SK-N-SH treated with all-trans-retinoic acid at 6 μM for 48 hours (cell line): ENCODE measurements at regions not wholly inside any gene's neighbourhood (a gene's known extent, or its start where the extent isn't known, plus 50 kb on each side); places are given as distances from the start of the nearest gene placed in this dataset.

Source experiments
- ATAC-seq: fragments of 200-7000 bp; cut with Tn5 transposase; 3 replicates; pipeline ENCODE4 v1.9.1; 2020; ENCODE audit warnings: mild to moderate bottlenecking, moderate library complexity
- BACH2 ChIP-seq: fragments of 250-450 bp; sonication (Bioruptor Pico); IDR thresholded peaks from 2 replicates; pipeline ENCODE4 v1.9.0; 2021; ENCODE audit warnings: mild to moderate bottlenecking, borderline replicate concordance
- CSDC2 ChIP-seq: fragments of 250-450 bp; sonication (Bioruptor Pico); IDR thresholded peaks from 2 replicates; pipeline ENCODE4 v1.5.0; 2020; ENCODE audit warnings: mild to moderate bottlenecking, moderate library complexity
- ESRRG ChIP-seq: fragments of 250-450 bp; sonication (Bioruptor Pico); IDR thresholded peaks from 2 replicates; pipeline ENCODE4 v1.6.1; 2021; ENCODE audit warnings: mild to moderate bottlenecking
- GLIS3 ChIP-seq: fragments of 250-450 bp; sonication (Bioruptor Pico); IDR thresholded peaks from 2 replicates; pipeline ENCODE4 v1.5.0; 2020; ENCODE audit warnings: mild to moderate bottlenecking, moderate library complexity
- ISL1 ChIP-seq: fragments of 250-450 bp; sonication (Bioruptor Pico); IDR thresholded peaks from 2 replicates; pipeline ENCODE4 v2.1.2; 2022; ENCODE audit warnings: mild to moderate bottlenecking, moderate library complexity
- OSR1 ChIP-seq: fragments of 250-450 bp; sonication (Bioruptor Pico); IDR thresholded peaks from 2 replicates; pipeline ENCODE4 v1.8.0; 2022; ENCODE audit warnings: moderate library complexity, mild to moderate bottlenecking, inconsistent platforms
- RARB ChIP-seq: fragments of 250-450 bp; sonication (Bioruptor Pico); IDR thresholded peaks from 2 replicates; pipeline ENCODE4 v1.8.0; 2021; ENCODE audit warnings: mild to moderate bottlenecking, moderate library complexity
- SNAI2 ChIP-seq: fragments of 250-450 bp; sonication (Bioruptor Pico); IDR thresholded peaks from 2 replicates; pipeline ENCODE4 v1.5.0; 2020; ENCODE audit warnings: mild to moderate bottlenecking, moderate library complexity
- TCF4 ChIP-seq: fragments of 250-450 bp; sonication (Bioruptor Pico); IDR thresholded peaks from 2 replicates; pipeline ENCODE4 v1.8.0; 2021; ENCODE audit warnings: mild to moderate bottlenecking, moderate library complexity, borderline replicate concordance
- TOX ChIP-seq: fragments of 250-450 bp; sonication (Bioruptor Pico); IDR thresholded peaks from 2 replicates; pipeline ENCODE4 v1.8.0; 2021; ENCODE audit warnings: mild to moderate bottlenecking, moderate library complexity, borderline replicate concordance
- ZC3H10 ChIP-seq: fragments of 250-450 bp; sonication (Bioruptor Pico); IDR thresholded peaks from 2 replicates; pipeline ENCODE4 v1.5.1; 2021; ENCODE audit warnings: mild to moderate bottlenecking, moderate library complexity
- ZFP30 ChIP-seq: fragments of 450-650 bp; formaldehyde crosslinking; IDR thresholded peaks from 2 replicates; pipeline ENCODE4 v1.5.0; 2022; ENCODE audit warnings: mild to moderate bottlenecking, moderate library complexity
- ZNF565 ChIP-seq: fragments of 450-650 bp; formaldehyde crosslinking; conservative IDR thresholded peaks from 2 replicates; pipeline ENCODE4 v1.5.0; 2020; ENCODE audit warnings: low read depth, mild to moderate bottlenecking, moderate library complexity
- ZNF70 ChIP-seq: fragments of 450-650 bp; formaldehyde crosslinking; IDR thresholded peaks from 2 replicates; pipeline ENCODE4 v1.5.0; 2020; ENCODE audit warnings: mild to moderate bottlenecking, moderate library complexity
- ZNF8 ChIP-seq: fragments of 450-650 bp; formaldehyde crosslinking; IDR thresholded peaks from 2 replicates; pipeline ENCODE4 v1.5.0; 2020; ENCODE audit warnings: mild to moderate bottlenecking, moderate library complexity
- TF ChIP-seq, protein P1 (sequence below): fragments of 250-450 bp; sonication (Bioruptor Pico); IDR thresholded peaks from 2 replicates; pipeline ENCODE4 v1.8.0; 2021; ENCODE audit warnings: low read depth, mild to moderate bottlenecking, moderate library complexity, borderline replicate concordance
- TF ChIP-seq, protein P2 (sequence below): fragments of 250-450 bp; sonication (Bioruptor Pico); IDR thresholded peaks from 2 replicates; pipeline ENCODE4 v1.5.0; 2020; ENCODE audit warnings: mild to moderate bottlenecking, moderate library complexity
- TF ChIP-seq, protein P3 (sequence below): fragments of 250-450 bp; sonication (Bioruptor Pico); IDR thresholded peaks from 2 replicates; pipeline ENCODE4 v1.5.1; 2021; ENCODE audit warnings: mild to moderate bottlenecking, moderate library complexity
- TF ChIP-seq, protein P4 (sequence below): fragments of 250-450 bp; sonication (Bioruptor Pico); IDR thresholded peaks from 2 replicates; pipeline ENCODE4 v1.5.1; 2020; ENCODE audit warnings: low read depth, mild to moderate bottlenecking, moderate library complexity

DNA sequence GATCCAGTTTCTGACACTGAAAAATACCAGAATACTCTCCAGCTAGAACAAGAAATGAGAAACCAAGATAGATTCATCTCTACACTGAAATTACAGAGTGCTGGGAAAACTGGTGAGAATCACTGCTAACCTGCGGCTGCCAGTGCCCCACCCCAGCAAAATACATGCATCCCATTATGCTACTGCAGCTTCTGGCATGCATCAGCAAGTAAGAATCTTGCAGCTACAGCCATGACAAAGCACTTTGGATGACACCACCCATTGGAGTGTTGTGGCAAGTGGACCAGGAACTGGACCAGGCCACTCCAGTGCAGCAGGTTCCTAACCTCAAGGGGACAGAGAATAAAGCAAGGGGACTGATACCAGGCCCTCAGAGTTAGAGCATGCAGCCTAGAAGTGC, 378.8 kb upstream of the ETAA1 start:
- no peak for TF ChIP-seq TCF4 (CRISPR knock-in tag)
- TF ChIP-seq ZC3H10 = no peak
- no peak for TF ChIP-seq GLIS3
- TF ChIP-seq ESRRG (CRISPR knock-in tag) = no peak
- no peak for TF ChIP-seq TOX
- ATAC-seq = no peak

DNA sequence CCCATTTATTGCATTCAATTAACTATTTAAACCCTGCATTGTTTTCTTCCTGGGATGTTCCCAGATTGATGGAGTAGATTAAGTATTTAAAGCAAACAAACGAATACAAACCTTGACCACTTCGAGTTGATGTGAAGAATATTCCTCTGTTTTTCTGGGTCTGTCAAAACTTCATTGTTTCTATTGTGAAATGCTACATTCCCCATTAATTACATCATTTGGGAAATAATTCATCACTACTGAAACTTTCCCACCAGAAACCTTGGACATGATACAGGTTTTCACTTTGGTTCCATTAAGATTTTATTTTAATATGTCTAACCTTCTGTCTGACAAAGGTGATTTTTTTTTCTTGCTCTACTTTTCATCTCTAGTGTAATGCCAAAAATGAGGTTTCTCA, 365.1 kb upstream of the ETAA1 start:
- TF ChIP-seq, protein P1, sequence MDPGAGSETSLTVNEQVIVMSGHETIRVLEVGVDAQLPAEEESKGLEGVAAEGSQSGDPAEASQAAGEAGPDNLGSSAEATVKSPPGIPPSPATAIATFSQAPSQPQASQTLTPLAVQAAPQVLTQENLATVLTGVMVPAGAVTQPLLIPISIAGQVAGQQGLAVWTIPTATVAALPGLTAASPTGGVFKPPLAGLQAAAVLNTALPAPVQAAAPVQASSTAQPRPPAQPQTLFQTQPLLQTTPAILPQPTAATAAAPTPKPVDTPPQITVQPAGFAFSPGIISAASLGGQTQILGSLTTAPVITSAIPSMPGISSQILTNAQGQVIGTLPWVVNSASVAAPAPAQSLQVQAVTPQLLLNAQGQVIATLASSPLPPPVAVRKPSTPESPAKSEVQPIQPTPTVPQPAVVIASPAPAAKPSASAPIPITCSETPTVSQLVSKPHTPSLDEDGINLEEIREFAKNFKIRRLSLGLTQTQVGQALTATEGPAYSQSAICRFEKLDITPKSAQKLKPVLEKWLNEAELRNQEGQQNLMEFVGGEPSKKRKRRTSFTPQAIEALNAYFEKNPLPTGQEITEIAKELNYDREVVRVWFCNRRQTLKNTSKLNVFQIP (CRISPR knock-in tag) = no peak
- TF ChIP-seq ZNF8 (CRISPR knock-in tag) = no peak
- no peak for TF ChIP-seq TOX
- TF ChIP-seq, protein P2, sequence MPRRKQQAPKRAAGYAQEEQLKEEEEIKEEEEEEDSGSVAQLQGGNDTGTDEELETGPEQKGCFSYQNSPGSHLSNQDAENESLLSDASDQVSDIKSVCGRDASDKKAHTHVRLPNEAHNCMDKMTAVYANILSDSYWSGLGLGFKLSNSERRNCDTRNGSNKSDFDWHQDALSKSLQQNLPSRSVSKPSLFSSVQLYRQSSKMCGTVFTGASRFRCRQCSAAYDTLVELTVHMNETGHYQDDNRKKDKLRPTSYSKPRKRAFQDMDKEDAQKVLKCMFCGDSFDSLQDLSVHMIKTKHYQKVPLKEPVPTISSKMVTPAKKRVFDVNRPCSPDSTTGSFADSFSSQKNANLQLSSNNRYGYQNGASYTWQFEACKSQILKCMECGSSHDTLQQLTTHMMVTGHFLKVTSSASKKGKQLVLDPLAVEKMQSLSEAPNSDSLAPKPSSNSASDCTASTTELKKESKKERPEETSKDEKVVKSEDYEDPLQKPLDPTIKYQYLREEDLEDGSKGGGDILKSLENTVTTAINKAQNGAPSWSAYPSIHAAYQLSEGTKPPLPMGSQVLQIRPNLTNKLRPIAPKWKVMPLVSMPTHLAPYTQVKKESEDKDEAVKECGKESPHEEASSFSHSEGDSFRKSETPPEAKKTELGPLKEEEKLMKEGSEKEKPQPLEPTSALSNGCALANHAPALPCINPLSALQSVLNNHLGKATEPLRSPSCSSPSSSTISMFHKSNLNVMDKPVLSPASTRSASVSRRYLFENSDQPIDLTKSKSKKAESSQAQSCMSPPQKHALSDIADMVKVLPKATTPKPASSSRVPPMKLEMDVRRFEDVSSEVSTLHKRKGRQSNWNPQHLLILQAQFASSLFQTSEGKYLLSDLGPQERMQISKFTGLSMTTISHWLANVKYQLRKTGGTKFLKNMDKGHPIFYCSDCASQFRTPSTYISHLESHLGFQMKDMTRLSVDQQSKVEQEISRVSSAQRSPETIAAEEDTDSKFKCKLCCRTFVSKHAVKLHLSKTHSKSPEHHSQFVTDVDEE (CRISPR knock-in tag) = no peak
- TF ChIP-seq, all 23 proteins: peak for 0
- no peak for ATAC-seq

DNA sequence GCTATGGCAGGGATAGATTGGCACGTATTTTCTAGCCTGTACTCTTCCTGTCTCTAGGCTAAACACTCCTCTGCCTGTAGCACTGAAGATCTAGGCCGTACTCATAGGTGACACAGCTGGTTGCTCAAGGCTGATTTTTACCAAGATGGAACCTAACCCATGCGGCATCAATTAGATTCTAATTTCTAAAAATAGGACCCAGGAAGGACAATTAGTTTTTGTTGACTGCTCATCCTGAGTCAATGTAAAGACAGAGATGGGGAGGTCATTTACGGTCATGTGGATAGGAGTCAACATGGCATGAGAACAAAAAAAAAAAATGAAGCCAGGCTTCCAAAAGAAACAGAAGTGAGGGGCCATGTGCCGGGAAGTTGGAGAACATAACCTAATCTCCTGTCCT, 360.7 kb upstream of the ETAA1 start:
- TF ChIP-seq ZC3H10 (no peak), ZNF8 (CRISPR knock-in tag) (no peak), CSDC2 (no peak), RARB (no peak), TOX (no peak), TCF4 (CRISPR knock-in tag) (no peak), GLIS3 (no peak)
- TF ChIP-seq, protein P3, sequence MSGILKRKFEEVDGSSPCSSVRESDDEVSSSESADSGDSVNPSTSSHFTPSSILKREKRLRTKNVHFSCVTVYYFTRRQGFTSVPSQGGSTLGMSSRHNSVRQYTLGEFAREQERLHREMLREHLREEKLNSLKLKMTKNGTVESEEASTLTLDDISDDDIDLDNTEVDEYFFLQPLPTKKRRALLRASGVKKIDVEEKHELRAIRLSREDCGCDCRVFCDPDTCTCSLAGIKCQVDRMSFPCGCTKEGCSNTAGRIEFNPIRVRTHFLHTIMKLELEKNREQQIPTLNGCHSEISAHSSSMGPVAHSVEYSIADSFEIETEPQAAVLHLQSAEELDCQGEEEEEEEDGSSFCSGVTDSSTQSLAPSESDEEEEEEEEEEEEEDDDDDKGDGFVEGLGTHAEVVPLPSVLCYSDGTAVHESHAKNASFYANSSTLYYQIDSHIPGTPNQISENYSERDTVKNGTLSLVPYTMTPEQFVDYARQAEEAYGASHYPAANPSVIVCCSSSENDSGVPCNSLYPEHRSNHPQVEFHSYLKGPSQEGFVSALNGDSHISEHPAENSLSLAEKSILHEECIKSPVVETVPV = no peak
- TF ChIP-seq, all 23 proteins: peak for 0

DNA sequence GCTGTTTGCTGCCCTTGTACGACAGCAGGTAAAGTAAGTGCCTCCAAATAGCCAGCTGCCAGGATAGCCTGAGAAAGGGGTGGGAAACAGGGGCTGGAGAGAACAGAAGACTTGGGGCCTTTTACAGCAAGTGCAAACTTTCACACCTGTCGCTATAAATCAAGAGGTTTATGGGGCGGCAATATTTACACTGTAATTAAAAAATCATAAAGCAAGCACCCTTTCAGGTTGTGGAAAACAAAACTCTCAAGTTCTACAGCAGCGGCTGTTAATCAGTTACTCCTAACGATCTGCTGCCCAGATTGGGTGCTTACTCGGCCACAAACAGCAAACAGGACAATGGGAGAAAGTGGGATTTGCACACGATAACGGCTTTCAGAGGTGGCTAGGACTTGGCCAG, 359.5 kb upstream of the ETAA1 start:
- TF ChIP-seq RARB (no peak), ZNF70 (CRISPR knock-in tag) (no peak), BACH2 (no peak), GLIS3 (no peak), ZFP30 (CRISPR knock-in tag) (no peak), ISL1 (CRISPR knock-in tag) (no peak), SNAI2 (no peak), OSR1 (CRISPR knock-in tag) (no peak), ESRRG (CRISPR knock-in tag) (no peak), ZNF565 (CRISPR knock-in tag) (no peak), ZC3H10 (no peak), TCF4 (CRISPR knock-in tag) (no peak), CSDC2 (no peak)
- TF ChIP-seq, protein P2 (CRISPR knock-in tag) = no peak
- TF ChIP-seq, protein P4, sequence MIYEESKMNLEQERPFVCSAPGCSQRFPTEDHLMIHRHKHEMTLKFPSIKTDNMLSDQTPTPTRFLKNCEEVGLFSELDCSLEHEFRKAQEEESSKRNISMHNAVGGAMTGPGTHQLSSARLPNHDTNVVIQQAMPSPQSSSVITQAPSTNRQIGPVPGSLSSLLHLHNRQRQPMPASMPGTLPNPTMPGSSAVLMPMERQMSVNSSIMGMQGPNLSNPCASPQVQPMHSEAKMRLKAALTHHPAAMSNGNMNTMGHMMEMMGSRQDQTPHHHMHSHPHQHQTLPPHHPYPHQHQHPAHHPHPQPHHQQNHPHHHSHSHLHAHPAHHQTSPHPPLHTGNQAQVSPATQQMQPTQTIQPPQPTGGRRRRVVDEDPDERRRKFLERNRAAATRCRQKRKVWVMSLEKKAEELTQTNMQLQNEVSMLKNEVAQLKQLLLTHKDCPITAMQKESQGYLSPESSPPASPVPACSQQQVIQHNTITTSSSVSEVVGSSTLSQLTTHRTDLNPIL (CRISPR knock-in tag) = no peak
- TF ChIP-seq, protein P1 (CRISPR knock-in tag) = no peak
- ATAC-seq = no peak

More for the DNA sequence above, 360.7 kb upstream of the ETAA1 start:
- ATAC-seq = no peak
